ENCODE measurements at regions not wholly inside any gene's neighbourhood (a gene's known extent, or its start where the extent isn't known, plus 50 kb on each side); places are given as distances from the start of the nearest gene placed in this dataset.
A peak's percentile ranks its signal among the peaks of the same experiment; 100 is the strongest.
"Not testable (repeated sequence)": the region's sequence is repeated elsewhere in the genome, so short reads cannot be mapped to it uniquely, and the experiment has no call there.

DNA sequence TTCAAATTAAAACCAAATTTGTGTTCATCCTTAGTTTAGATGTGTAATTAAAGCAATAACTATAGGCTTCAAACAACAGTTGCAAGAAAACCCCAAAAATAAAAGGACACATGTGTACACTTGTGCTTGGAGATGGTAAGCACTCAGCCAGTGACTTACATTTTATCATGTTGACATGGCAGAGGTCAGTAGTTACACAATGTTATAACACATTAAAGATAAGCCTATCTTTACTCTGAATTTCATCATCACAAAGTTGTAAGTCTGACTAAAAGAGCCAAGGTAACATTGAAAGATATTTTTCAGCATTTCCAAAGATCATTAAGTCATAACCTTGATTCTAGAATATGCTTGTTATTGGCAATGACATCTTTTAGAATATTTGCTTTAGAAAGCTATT lies 98.5 kb upstream of the PNPLA4 start:
- no peak for DNase-seq (ENCODE audit: low spot score)

DNA sequence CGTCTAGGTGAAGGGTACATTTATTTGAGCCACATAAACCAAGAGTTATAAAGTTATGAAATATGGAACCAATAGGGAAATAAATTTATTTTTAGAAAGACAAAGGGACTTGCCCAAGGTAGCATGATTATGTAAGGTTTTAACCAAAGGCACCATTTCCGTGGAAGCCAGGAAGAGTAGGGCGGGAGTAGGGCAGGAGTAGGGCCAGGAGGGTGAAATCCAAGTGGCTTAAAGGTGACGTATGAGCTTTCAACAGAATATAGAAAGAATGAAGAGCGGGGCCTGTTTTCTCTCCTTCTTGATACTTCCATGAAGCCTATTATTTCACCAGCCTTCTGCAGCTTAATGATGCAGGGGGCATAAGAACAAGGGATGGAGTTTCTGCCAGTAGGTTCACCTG lies 91.7 kb upstream of the PNPLA4 start:
- no peak for DNase-seq (ENCODE audit: low spot score)

DNA sequence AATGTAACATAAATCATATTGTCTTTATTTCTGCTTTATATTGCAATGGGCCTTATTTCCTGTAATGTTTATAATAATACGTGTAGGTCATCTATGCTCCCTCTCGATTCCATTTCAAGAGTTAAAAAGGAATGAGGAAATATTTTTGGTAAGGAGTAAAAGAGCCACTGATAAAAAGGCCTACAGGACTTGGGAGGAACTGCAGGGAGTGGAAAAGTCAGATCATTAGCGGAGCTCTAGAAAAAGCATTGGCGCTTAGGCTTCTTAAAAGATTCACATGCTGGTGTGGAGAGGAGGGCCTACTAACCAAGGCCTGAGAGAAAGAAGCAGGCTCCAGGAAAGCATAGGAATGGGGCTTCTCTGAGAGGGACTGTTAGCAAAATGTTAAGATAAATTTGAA lies 82.9 kb upstream of the PNPLA4 start:
- no peak for DNase-seq (ENCODE audit: low spot score)

DNA sequence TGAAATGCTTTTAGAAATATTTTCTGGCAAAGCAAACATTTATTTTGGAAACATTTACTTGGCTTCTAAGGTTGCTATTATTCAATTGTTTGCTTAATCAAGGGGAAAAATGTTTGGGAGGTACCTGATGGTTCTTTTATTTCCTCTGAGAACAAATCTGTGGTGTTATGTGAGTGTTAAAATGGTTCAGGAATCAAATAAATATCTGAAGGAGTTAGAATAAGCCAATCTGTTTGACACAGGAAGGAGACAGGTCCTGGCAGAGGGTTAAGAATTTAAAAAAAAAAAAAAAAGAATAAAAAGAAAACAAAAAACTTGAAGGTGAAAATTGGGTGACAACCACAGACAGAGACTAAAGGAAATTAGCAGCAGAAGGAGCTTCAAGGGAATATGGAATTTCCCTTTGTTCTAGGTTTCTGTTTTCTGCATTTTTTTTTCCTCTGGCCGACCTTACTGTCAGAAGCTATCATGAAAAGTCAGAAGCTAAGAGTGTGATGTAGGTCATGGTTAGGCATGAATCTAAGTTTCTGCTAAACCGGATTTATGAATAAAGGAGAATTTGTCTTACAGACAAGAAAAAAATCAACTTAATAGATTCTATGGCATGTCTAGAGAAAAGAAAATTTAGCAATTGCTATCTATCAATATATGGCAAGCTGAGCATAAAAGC lies 78.6 kb upstream of the PNPLA4 start:
- no peak for DNase-seq (ENCODE audit: low spot score)

DNA sequence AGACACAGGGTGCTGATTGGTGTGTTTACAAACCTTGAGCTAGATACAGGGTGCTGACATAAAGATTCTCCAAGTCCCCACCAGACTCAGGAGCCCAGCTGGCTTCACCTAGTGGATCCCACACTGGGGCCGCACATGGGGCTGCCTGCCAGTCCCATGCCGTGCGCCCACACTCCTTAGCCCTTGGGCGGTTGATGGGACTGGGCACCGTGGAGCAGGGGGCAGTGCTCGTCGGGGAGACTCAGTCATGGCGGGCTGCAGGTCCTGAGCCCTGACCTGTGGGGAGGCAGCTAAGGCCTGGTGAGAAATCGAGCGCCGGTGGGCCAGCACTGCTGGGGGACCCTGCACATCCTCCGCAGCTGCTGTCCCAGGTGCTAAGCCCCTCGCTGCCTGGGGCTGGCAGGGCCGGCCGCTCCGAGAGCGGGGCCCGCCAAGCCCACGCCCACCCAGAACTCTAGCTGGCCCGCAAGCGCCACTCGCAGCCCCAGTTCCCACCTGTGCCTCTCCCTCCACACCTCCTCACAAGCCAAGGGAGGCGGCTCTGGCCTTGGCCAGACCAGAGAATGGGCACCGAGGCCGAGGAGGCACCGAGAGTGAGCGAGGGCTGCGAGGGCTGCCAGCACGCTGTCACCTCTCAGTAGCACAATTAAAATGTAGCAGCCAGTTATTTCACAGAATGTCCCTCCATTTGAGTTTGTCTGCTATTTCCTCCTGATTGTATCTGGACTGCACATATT lies 76.1 kb upstream of the PNPLA4 start:
- DNase-seq (ENCODE audit: low spot score) = no peak

DNA sequence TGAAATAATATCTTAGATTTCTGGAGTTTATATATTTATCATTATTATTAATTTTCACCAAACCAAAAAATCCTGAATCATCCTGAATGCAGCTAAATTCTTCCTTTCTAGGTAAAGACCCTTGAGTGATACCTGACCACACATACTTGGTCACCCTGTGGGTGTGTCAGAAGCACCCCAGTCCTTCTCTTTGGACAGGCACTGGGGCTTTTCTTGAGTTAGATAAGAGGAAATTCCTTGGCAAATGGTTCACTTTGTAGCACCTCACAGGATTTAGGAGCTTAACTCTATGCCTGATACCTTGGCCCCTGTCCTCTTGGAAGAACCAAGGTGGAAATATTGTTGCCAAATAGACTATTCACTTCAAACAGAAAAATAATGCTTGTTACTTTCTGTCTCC lies 69.6 kb upstream of the PNPLA4 start:
- DNase-seq (ENCODE audit: low spot score) = no peak

DNA sequence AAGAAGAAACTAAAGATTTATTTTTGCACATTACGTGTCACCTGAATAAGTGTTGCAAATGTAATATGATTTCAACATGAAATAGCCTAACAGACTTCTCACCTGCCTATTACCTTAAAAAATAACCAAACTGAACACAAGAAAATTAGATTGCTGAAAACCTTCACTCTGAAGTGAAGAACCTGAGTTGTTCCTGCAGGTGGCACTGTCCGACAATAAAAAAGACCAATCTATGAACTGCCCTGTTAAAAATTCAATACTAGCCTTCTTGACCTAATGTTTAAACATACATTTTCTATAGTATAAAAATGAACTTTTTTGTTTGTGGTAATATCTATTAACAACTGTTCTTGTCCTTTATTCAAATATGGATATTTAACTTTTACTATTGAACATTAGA lies 69.2 kb upstream of the PNPLA4 start:
- DNase-seq (ENCODE audit: low spot score) = peak; percentile 36

DNA sequence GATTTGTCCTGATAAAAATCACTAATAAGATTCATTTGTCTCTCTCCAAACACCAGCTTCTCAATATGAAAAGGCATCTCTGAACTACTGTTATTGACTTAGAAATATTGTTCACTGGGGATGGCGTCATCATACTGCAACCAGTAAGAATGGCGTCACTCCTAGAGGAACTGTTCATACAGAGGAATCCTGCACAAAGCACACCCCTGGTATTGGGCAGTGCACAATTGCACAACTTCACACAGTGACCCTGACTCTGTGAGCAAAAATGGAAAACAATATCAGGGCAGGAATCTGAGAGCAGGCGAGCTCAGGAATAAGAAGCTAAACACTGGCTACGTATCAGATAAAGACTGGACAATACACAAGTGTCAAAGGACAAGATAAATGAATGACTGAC lies 66.7 kb upstream of the PNPLA4 start:
- no peak for DNase-seq (ENCODE audit: low spot score)

DNA sequence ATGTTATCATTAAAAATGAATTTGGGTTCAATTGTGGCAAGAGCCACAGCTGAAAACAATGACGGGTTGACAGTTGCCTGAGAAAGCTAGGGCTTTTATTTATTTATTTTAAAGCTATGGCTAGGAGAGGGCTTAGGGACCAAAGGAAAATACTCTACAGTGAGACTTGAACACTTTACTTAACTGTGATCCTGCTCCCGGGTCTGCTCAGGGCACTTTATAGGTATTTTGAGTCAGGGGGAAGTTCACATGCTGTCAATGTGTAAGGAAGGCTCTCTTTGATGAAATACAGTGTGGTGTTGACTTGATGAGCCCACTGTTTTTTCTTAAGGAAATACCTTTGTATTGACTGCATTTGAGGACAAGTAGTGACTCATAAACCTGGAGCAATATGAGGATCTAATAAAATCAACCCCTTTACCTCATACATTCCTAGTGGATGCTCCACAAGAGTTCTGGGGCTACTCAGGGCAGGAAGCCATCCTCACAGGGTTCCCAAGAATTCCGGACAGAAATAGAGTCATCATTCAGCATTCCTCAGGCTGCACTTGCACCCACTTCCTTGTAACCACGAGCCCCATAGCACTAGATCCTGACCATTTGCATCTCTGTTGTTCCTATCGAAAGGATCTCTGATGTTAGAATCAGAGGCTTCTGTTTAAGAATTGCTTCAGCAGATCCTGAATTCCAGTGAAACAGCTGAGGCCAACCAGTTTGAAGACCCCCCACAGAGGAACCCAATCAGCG lies 61.0 kb upstream of the PNPLA4 start:
- DNase-seq (ENCODE audit: low spot score) = not testable (repeated sequence)

DNA sequence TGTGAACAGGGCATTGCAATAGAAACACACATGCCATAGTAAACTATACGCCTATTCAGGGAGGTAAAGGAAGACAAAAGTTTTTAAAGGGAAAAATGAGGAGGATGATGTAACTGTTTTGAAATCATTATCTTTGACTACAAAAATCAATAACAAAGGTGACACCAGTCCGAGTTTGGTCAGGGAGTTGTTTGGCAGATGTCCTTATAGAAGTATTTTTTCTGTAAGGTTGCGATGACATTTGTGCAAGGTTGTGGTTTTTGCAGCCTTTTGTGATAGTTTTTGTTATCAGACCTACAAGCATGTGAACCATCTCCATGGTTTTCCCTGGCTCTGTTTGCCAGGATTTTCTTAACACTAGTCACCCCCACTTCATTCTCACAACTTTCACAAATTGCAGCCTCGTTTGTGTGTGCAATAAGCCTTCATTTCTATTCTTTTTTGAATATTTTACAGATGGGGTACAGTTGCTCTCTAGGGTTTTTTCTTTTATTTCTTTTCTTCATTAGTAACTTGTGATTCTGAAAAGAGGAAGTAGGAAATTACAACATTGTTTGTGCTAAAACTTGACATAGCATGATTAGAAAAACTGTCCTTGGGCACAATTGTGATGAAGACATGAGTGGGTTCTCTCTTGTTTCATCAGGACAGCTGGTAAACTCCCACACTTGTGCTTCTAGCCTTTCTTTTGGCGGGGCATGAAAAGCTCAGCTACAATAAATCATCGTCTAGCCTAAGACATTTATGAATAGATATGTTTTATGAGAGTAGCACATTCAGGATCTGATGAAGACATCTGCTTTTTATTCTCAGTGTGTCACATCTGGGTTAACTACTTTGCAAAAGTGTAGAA lies 60.2 kb upstream of the PNPLA4 start:
- DNase-seq (ENCODE audit: low spot score) = no peak

DNA sequence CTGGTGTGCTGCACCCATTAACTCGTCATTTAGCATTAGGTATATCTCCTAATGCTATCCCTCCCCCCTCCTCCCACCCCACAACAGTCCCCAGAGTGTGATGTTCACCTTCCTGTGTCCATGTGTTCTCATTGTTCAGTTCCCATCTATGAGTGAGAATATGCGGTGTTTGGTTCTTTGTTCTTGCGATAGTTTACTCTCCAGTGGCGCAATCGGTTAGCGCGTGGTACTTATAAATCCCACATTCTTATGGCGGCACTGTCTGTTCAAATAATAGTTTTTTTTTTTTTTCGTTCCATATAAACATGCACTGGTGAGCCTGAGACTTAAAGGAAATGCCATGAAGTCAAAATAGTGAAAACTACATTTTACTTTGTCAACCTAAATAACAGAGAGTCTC lies 59.5 kb upstream of the PNPLA4 start:
- DNase-seq (ENCODE audit: low spot score) = not testable (repeated sequence)

DNA sequence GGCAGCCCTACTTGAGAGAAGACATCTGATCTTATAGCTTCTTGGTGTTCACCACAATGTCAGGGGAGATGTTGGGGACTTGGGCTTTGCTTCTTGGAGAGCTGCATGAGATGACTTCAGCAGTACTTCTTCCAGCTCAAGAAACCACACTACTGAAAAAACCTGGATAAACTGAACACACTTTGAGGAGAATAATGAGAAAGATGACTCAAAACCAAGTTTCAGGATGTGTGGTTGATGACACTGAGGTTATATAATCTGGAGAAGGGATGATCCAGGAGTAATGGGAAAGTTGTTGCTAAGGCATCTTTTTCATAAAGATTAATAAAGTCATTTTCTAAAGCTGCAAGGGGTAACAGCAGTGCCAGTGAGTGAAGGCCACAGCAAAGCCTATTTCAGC lies 58.4 kb upstream of the PNPLA4 start:
- no peak for DNase-seq (ENCODE audit: low spot score)

DNA sequence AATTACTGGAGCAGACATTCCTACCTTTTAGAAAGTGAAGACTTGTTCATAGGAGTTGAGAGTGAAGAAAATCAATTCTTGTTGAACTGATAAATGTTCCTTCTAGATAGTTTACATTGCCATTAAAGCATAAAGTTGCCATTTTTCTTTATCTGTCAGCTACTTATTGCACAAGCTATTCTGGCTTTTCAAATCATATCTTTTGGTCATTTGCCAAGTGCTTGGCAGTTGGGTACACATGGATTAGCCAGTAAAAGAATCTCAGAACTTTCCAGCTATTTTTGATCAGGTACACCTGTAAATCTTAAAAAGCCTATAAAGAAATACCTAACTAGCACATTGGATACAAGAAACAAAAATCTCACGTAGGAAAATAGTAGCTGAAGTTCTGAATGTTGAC lies 56.4 kb upstream of the PNPLA4 start:
- DNase-seq (ENCODE audit: low spot score) = no peak

Measured in activated CD4-positive, alpha-beta T cell treated with anti-CD3 and anti-CD28 coated beads, Interleukin-2, Interleukin-4, amounts not matched to agents 100 ng/mL and 50 ng/mL, durations not matched to agents 16 hours and 8 hours (primary cell).